GM23338 (cell line): ENCODE measurements at regions not wholly inside any gene's neighbourhood (a gene's known extent, or its start where the extent isn't known, plus 50 kb on each side); places are given as distances from the start of the nearest gene placed in this dataset.

Source experiments
- CTCF ChIP-seq, 2 experiments: fragments of 200-600 bp in 1 of 2; sonication (generic) in 1 of 2; conservative IDR thresholded peaks; 2 replicates each; pipeline versions ENCODE4 v1.5.1 to v1.6.1; 2016 to 2017; ENCODE audit warnings: antibody characterized with exemption in 2 of 2, low read depth in 2 of 2, mild to moderate bottlenecking in 2 of 2, moderate library complexity in 1 of 2
- EZH2 ChIP-seq: fragments of 200-600 bp; sonication (generic); IDR thresholded peaks from one replicate; pipeline ENCODE4 v1.8.0; 2017; ENCODE audit warnings: antibody characterized with exemption, mild to moderate bottlenecking, low read depth; ENCODE audit not compliant: unreplicated experiment
- POLR2AphosphoS5 ChIP-seq: IDR thresholded peaks from 2 replicates; pipeline ENCODE4 v1.6.1; 2016; ENCODE audit warnings: antibody characterized with exemption, low read depth
- ZNF331 ChIP-seq: fragments of 250-450 bp; sonication (Bioruptor Pico); IDR thresholded peaks from 2 replicates; pipeline ENCODE4 v1.5.0; 2020; ENCODE audit warnings: low read depth, mild to moderate bottlenecking, moderate library complexity

DNA sequence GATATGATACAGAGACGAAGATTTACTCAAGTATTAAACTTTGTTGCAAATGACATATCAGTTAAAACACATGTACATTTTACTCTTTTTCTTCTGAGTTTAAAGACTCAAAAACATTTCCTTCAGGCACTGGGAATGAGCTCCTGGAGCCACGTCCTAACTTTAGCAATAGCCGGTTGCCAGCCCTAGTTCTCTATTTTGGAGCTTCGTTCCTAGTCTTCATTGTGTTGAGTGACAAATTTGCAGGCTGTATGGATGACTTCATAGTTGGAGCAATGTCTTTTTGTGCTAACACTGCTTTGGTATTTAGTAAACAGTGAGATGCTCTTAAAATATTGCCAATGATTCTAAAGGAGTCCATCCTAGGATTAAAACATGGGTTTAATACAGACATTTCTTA is 190.9 kb downstream of the FAT4 start:
- TF ChIP-seq EZH2 (no peak), CTCF (conservative IDR thresholded peaks at IDR 0.05; ENCODE audit: low read depth in 2 of 2) (no peak), POLR2AphosphoS5 (no peak), ZNF331 (CRISPR knock-in tag) (no peak)
